Fibroblast of lung (primary cell): ENCODE measurements at regions not wholly inside any gene's neighbourhood (a gene's known extent, or its start where the extent isn't known, plus 50 kb on each side); places are given as distances from the start of the nearest gene placed in this dataset.

Experiments
- EZH2 ChIP-seq: IDR thresholded peaks from 2 replicates; pipeline ENCODE4 v1.5.1; 2012; ENCODE audit warnings: low read length, control low read depth, mild to moderate bottlenecking; ENCODE audit errors: missing control alignments
- TF ChIP-seq, protein P1 (sequence below), 2 donors: IDR thresholded peaks in 1 of 2; conservative IDR thresholded peaks in 1 of 2; 1 replicate in 1 of 2; 2 replicates in 1 of 2; pipeline ENCODE4 v1.5.1; 2011 to 2012; ENCODE audit warnings: low read length in 2 of 2, control low read depth in 1 of 2, inconsistent platforms in 1 of 2, low read depth in 1 of 2, mild to moderate bottlenecking in 1 of 2

DNA sequence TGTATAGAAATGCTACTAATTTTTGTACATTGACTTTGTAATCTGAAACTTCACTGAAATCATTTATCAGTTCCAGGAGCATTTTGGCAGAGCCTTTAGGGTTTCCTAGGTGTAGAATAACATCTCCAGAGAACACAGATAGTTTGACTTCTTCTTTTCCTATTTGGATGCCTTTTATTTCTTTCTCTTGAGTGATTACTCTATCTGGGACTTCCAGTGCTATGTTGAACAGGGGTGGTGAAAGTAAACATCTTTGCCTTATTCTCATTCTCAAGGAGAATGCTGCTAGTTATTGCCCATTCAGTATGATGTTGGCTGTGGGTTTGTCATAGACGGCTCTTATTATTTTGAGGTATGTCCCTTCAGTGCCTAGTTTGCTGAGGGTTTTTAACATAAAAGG, 697.9 kb upstream of the ROBO1 start:
- TF ChIP-seq, protein P1, sequence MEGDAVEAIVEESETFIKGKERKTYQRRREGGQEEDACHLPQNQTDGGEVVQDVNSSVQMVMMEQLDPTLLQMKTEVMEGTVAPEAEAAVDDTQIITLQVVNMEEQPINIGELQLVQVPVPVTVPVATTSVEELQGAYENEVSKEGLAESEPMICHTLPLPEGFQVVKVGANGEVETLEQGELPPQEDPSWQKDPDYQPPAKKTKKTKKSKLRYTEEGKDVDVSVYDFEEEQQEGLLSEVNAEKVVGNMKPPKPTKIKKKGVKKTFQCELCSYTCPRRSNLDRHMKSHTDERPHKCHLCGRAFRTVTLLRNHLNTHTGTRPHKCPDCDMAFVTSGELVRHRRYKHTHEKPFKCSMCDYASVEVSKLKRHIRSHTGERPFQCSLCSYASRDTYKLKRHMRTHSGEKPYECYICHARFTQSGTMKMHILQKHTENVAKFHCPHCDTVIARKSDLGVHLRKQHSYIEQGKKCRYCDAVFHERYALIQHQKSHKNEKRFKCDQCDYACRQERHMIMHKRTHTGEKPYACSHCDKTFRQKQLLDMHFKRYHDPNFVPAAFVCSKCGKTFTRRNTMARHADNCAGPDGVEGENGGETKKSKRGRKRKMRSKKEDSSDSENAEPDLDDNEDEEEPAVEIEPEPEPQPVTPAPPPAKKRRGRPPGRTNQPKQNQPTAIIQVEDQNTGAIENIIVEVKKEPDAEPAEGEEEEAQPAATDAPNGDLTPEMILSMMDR (conservative IDR thresholded peaks at IDR 0.05 in 1 of 2, IDR thresholded peaks at IDR 0.05 in 1 of 2; ENCODE audit: low read depth in 1 of 2, low read length in 2 of 2): no peak
- TF ChIP-seq EZH2: no peak
